SU-DHL-6 (cell line): ENCODE measurements at regions not wholly inside any gene's neighbourhood (a gene's known extent, or its start where the extent isn't known, plus 50 kb on each side); places are given as distances from the start of the nearest gene placed in this dataset.

Source experiments
- H2AFZ ChIP-seq: fragments of 200-600 bp; sonication (generic); 2 replicates; pipeline ENCODE4 v1.6.1; 2014; ENCODE audit warnings: low read depth, mild to moderate bottlenecking, moderate library complexity, mixed read lengths, antibody characterized with exemption, low read length; ENCODE audit not compliant: severe bottlenecking
- H3F3A ChIP-seq: fragments of 200-600 bp; shearing (Covaris generic); 2 replicates; pipeline ENCODE4 v1.6.0; 2016; ENCODE audit warnings: antibody characterized with exemption, mild to moderate bottlenecking; ENCODE audit not compliant: insufficient read depth
- H3K27ac ChIP-seq: fragments of 200-600 bp; sonication (generic); 2 replicates; pipeline ENCODE4 v1.5.1; 2016; ENCODE audit warnings: low read depth, mild to moderate bottlenecking, low read length, moderate library complexity, mixed read lengths
- H3K27me3 ChIP-seq: fragments of 200-600 bp; sonication (generic), shearing (Covaris generic); 2 replicates; pipeline ENCODE4 v1.6.0; 2014; ENCODE audit warnings: mild to moderate bottlenecking, low read length
- H3K36me3 ChIP-seq: fragments of 200-600 bp; sonication (generic); 2 replicates; pipeline ENCODE4 v1.6.1; 2014; ENCODE audit warnings: mild to moderate bottlenecking, low read length, mixed read lengths
- H3K4me2 ChIP-seq: fragments of 300-600, 200-600 bp; shearing (Covaris generic), sonication (generic); 2 replicates; pipeline ENCODE4 v1.6.0; 2014; ENCODE audit warnings: low read length, low read depth, mild to moderate bottlenecking; ENCODE audit not compliant: poor library complexity, severe bottlenecking
- H3K4me3 ChIP-seq: fragments of 200-600 bp; sonication (generic); 2 replicates; pipeline ENCODE4 v1.5.1; 2014; ENCODE audit warnings: antibody characterized with exemption, low read length, mild to moderate bottlenecking, mixed read lengths; ENCODE audit not compliant: insufficient read depth, poor library complexity, severe bottlenecking
- H3K79me2 ChIP-seq: fragments of 200-600 bp; sonication (generic); 2 replicates; pipeline ENCODE4 v1.6.1; 2014; ENCODE audit warnings: mild to moderate bottlenecking, low read length, moderate library complexity; ENCODE audit not compliant: insufficient read depth
- H3K9ac ChIP-seq: fragments of 200-600 bp; sonication (generic); 2 replicates; pipeline ENCODE4 v1.7.0; 2014; ENCODE audit warnings: mild to moderate bottlenecking, low read length
- H3K9me2 ChIP-seq: fragments of 200-600 bp; sonication (generic); replicated peaks from 2 replicates; pipeline ENCODE4 v1.6.1; 2014; ENCODE audit warnings: low read length; ENCODE audit not compliant: insufficient read depth
- H3K9me3 ChIP-seq: fragments of 200-600 bp; sonication (generic); 2 replicates; pipeline ENCODE4 v1.6.1; 2014; ENCODE audit warnings: low read length, mixed read lengths; ENCODE audit not compliant: insufficient read depth
- H4K20me1 ChIP-seq: fragments of 200-600 bp; sonication (generic); 2 replicates; pipeline ENCODE4 v1.6.1; 2014; ENCODE audit warnings: low read depth, mild to moderate bottlenecking, antibody characterized with exemption, low read length, moderate library complexity, mixed read lengths
- CTCF ChIP-seq: fragments of 200-600 bp; sonication (generic); IDR thresholded peaks from one replicate; pipeline ENCODE4 v1.5.1; 2017; ENCODE audit warnings: antibody characterized with exemption, mild to moderate bottlenecking, low read length, moderate library complexity; ENCODE audit not compliant: insufficient read depth, poor library complexity, severe bottlenecking
- EZH2phosphoT487 ChIP-seq: fragments of 200-600 bp; sonication (generic), shearing (Covaris generic); conservative IDR thresholded peaks from 2 replicates; pipeline ENCODE4 v1.6.1; 2018; ENCODE audit warnings: mild to moderate bottlenecking, antibody characterized with exemption, low read length, moderate library complexity, mixed read lengths

- no peak overlapping the region for H3K4me2 ChIP-seq
These were observed 317.7 kb upstream of the ANXA10 start for GRCh38 chr4:167774646-167775045.

GRCh38 chr4:167775375-167775774, 317.0 kb upstream of the ANXA10 start:
- Histone ChIP-seq H3K27me3 (no peaks in the 10 kb centered on the region), H3K4me3 (no peak overlapping the region), H3K9me2 (no peaks in the 10 kb centered on the region), H3F3A (no peaks in the 10 kb centered on the region), H3K9ac (no peak overlapping the region), H4K20me1 (no peaks in the 10 kb centered on the region), H3K27ac (no peak overlapping the region), H3K9me3 (no peaks in the 10 kb centered on the region), H3K79me2 (no peaks in the 10 kb centered on the region), H2AFZ (no peak overlapping the region), H3K4me2 (no peak overlapping the region), H3K36me3 (no peaks in the 10 kb centered on the region)
- TF ChIP-seq CTCF (no peak), EZH2phosphoT487 (no peak)

More at GRCh38 chr4:167774646-167775045, 317.7 kb upstream of the ANXA10 start:
- Histone ChIP-seq H3K27me3 (no peaks in the 10 kb centered on the region), H3K9ac (no peak overlapping the region), H3K27ac (no peak overlapping the region), H3K79me2 (no peaks in the 10 kb centered on the region), H4K20me1 (no peaks in the 10 kb centered on the region), H3K36me3 (no peaks in the 10 kb centered on the region), H3K9me2 (no peaks in the 10 kb centered on the region), H3K4me3 (no peak overlapping the region), H2AFZ (no peak overlapping the region), H3F3A (no peaks in the 10 kb centered on the region), H3K9me3 (no peaks in the 10 kb centered on the region)
- TF ChIP-seq EZH2phosphoT487 (no peak), CTCF (no peak)

GRCh38 chr4:167779280-167779679, 313.1 kb upstream of the ANXA10 start:
- no peak overlapping the region for H3K27ac ChIP-seq
- no peak overlapping the region for H3K9ac ChIP-seq
- no peak overlapping the region for H3K4me2 ChIP-seq
- no peak overlapping the region for H3K4me3 ChIP-seq
- no peaks in the 10 kb centered on the region for H3F3A ChIP-seq
- no peak for TF ChIP-seq EZH2phosphoT487
- TF ChIP-seq CTCF, result no peak
- no peaks in the 10 kb centered on the region for H3K36me3 ChIP-seq
- H3K27me3 ChIP-seq, result no peaks in the 10 kb centered on the region
- no peak overlapping the region for H2AFZ ChIP-seq
- no peaks in the 10 kb centered on the region for H3K79me2 ChIP-seq
- no peaks in the 10 kb centered on the region for H4K20me1 ChIP-seq
- H3K9me3 ChIP-seq, result no peaks in the 10 kb centered on the region
- H3K9me2 ChIP-seq, result no peaks in the 10 kb centered on the region

GRCh38 chr4:167779864-167780263, 312.5 kb upstream of the ANXA10 start:
- H3F3A ChIP-seq, result no peaks in the 10 kb centered on the region
- H3K36me3 ChIP-seq, result no peaks in the 10 kb centered on the region
- no peaks in the 10 kb centered on the region for H3K27me3 ChIP-seq
- H4K20me1 ChIP-seq, result no peaks in the 10 kb centered on the region
- no peak for TF ChIP-seq CTCF
- TF ChIP-seq EZH2phosphoT487, result no peak
- H3K27ac ChIP-seq, result no peak overlapping the region
- no peak overlapping the region for H2AFZ ChIP-seq
- no peak overlapping the region for H3K9ac ChIP-seq
- H3K4me2 ChIP-seq, result no peak overlapping the region
- no peaks in the 10 kb centered on the region for H3K9me2 ChIP-seq
- no peaks in the 10 kb centered on the region for H3K79me2 ChIP-seq
- H3K9me3 ChIP-seq, result no peaks in the 10 kb centered on the region
- no peak overlapping the region for H3K4me3 ChIP-seq
